Psoas muscle (tissue), 7 donors: ENCODE measurements at regions not wholly inside any gene's neighbourhood (a gene's known extent, or its start where the extent isn't known, plus 50 kb on each side); places are given as distances from the start of the nearest gene placed in this dataset.

Source experiments
- ATAC-seq, 4 donors: fragments of 200-7000 bp; cut with Tn5 transposase; one replicate each; pipeline ENCODE4 v1.9.1; 2020; ENCODE audit warnings: moderate library complexity in 3 of 4, mild to moderate bottlenecking in 2 of 4
- DNase-seq, 2 donors: peaks; one replicate each; pipeline ENCODE4 v3.0.0-alpha.2; 2020
- H3K27ac ChIP-seq: fragments of 200-600 bp; one replicate; pipeline ENCODE4 v1.8.0; 2022
- H3K27me3 ChIP-seq, 3 donors: fragments of 200-600 bp in 1 of 3; one replicate each; pipeline versions ENCODE4 v1.6.1 to v1.8.0; 2013 to 2022; ENCODE audit warnings: low read length in 2 of 3, mild to moderate bottlenecking in 2 of 3, moderate library complexity in 1 of 3; ENCODE audit not compliant: insufficient read depth in 3 of 3
- H3K36me3 ChIP-seq, 2 donors: fragments of 200-600 bp in 1 of 2; one replicate each; pipeline versions ENCODE4 v1.6.1 to v1.8.0; 2013 to 2022; ENCODE audit warnings: low read depth in 1 of 2, mild to moderate bottlenecking in 1 of 2, moderate library complexity in 1 of 2; ENCODE audit not compliant: insufficient read depth in 1 of 2
- H3K4me1 ChIP-seq: fragments of 200-600 bp; one replicate; pipeline ENCODE4 v1.8.0; 2022
- H3K4me3 ChIP-seq: fragments of 200-600 bp; one replicate; pipeline ENCODE4 v1.8.0; 2022; ENCODE audit warnings: mild to moderate bottlenecking
- H3K9me3 ChIP-seq: fragments of 200-600 bp; one replicate; pipeline ENCODE4 v1.8.0; 2022
- WGBS, 3 donors: extraction: QIAGEN DNeasy Blood & Tissue Kit; methylation state at CpG; one replicate each; pipeline versions ENCODE4 v1.1.6 to v1.1.7; 2013; 5-methylcytosine and 5-hydroxymethylcytosine counted together
- intact Hi-C, 2 donors: fragments of 100-400 bp; cut with DNase I; formaldehyde crosslinking; loops; one replicate each; pipeline versions ENCODE4 v1.11.0 to v1.14.2; 2022
- TF ChIP-seq, protein P1 (sequence below): fragments of 200-600 bp; IDR thresholded peaks from one replicate; pipeline ENCODE4 v1.8.0; 2022; ENCODE audit warnings: antibody characterized with exemption
- donor health status: healthy with polysubstance abuse.
- donor health status: DM: no; HTN: no; CAD: no; lungs with moderate emphysema.
- donor health status: Bipolar disorder and iron deficiency.
- donor health status: healthy.
- donor health status: DM: yes; HTN: yes; CAD: no.
- donor health status: DM: no; HTN: no; CAD: no.
- donor health status: DM: yes; HTN: yes; CAD: no.

DNA sequence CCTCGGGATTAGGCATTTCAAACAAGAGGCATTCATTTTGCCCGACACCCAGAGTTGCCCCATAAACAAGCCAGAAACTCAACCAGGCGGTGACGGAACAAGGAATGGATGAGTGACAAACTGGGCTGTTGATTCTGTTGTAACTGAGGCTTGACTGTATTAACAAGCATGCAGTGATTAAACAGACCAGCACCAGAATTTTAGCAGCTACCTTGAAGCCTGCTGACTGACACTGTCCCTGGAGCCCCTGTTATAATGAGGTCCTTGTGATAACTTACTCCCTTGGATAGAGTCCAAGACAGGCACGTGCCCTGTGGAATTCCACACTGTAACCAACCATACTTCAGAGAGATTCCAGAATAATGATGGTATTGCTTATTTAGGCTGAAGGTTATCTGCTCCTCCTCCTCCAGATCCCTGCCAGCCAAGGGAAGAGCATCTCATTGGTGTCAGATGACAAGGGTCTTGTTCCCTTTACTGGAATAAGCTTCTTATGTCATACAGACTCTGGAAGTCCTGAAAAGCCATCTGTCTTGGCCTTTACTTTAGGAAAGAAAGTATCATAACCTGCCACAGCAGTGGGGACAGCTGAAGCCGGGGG is 97.1 kb upstream of the RMDN2 start:
- WGBS, 3 donors, result 23 to 33% (median 31%) methylated on average over 6 of the region's 6 CpGs
- H3K4me1 ChIP-seq, result peaks cover 23% of the 10 kb centered on the region
- intact Hi-C loops, result loop anchor here in 1 of 2 donors (2.0 kb wide), 1 partner anchor 31 kb away; no protein-coding TSS in a partner anchor
- DNase-seq, result no peak
- H3K27me3 ChIP-seq, result no peaks in the 10 kb centered on the region
- no peak overlapping the region for H3K4me3 ChIP-seq
- TF ChIP-seq, protein P1, sequence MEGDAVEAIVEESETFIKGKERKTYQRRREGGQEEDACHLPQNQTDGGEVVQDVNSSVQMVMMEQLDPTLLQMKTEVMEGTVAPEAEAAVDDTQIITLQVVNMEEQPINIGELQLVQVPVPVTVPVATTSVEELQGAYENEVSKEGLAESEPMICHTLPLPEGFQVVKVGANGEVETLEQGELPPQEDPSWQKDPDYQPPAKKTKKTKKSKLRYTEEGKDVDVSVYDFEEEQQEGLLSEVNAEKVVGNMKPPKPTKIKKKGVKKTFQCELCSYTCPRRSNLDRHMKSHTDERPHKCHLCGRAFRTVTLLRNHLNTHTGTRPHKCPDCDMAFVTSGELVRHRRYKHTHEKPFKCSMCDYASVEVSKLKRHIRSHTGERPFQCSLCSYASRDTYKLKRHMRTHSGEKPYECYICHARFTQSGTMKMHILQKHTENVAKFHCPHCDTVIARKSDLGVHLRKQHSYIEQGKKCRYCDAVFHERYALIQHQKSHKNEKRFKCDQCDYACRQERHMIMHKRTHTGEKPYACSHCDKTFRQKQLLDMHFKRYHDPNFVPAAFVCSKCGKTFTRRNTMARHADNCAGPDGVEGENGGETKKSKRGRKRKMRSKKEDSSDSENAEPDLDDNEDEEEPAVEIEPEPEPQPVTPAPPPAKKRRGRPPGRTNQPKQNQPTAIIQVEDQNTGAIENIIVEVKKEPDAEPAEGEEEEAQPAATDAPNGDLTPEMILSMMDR, result no peak
- ATAC-seq, result peak; percentile 83 to 89 (median 84)
- peak overlapping the region; percentile 83 for H3K27ac ChIP-seq
- no peaks in the 10 kb centered on the region for H3K36me3 ChIP-seq
- H3K9me3 ChIP-seq, result no peaks in the 10 kb centered on the region

DNA sequence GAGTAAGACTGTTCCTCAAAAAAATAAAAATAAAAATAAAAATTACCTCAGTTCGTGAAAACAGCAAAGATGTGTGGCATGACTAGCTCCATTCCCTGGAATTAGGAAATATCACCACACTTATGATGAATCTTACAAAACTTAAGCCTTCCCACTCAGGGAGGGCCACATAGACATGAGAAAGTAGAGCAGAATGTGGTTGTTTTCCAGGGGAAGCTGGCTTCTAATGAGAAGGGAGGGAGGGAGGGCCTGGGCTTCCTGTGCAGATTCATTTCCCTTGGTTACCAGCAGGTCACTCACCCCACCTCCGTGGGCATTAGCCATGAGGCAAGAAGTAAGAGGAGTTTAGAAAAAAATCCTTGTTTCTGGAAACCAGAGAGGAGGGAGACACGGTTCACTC is 95.9 kb upstream of the RMDN2 start:
- peaks cover 23% of the 10 kb centered on the region for H3K4me1 ChIP-seq
- TF ChIP-seq, protein P1, result no peak
- ATAC-seq (no peak), DNase-seq (peak in 1 of 2 donors; percentile 21)
- H3K27me3 ChIP-seq, result no peaks in the 10 kb centered on the region
- no peak overlapping the region for H3K4me3 ChIP-seq
- intact Hi-C loops, result no loop called here
- WGBS, 3 donors, result 49 to 56% (median 50%) methylated on average over 3 of the region's 3 CpGs
- no peaks in the 10 kb centered on the region for H3K36me3 ChIP-seq
- H3K9me3 ChIP-seq, result no peaks in the 10 kb centered on the region
- peak overlapping the region; percentile 83 for H3K27ac ChIP-seq

DNA sequence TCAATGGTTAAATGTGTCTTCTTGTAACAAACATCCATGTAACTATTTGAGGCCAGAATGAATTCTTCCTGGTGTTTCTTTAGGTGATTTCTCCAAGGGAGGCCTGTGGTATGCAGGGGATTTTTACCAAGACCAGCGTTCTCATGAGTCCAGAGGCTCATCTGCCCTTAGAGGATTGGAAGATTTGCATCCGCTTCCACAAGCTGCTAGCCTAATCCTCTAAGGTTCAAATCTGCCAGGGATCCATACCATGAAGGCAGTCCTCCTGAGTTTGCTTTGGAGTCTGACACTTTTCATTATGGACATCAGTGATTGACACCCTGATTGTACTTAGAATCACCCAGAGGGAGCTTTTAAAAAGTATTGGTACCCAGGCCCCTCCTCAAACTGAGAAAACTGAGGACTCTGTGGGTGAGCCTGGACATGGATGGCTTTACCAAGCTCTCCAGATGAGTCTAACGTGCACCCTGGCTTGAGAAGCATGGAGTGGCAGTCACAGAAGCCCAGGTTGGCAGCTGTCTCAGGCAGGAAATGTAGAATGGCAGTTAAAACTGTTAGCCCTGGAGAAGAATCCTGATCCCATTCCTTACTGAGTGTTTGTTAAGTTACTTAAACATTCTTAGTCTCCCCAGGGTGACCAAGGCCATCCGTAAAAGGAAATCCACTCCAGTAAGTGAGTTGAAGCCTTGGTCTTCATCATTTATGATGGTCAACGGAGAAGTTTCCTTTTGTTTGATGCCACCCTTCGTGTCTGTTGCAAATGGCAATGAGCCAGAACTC is 95.3 kb upstream of the RMDN2 start:
- DNase-seq (no peak), ATAC-seq (no peak)
- H3K36me3 ChIP-seq, result no peaks in the 10 kb centered on the region
- WGBS, 3 donors, result 37 to 56% (median 41%) methylated on average over 6 of the region's 6 CpGs
- no peaks in the 10 kb centered on the region for H3K9me3 ChIP-seq
- no peak overlapping the region for H3K4me3 ChIP-seq
- TF ChIP-seq, protein P1, result no peak
- intact Hi-C loops, result loop anchor here (5.0 to 10.0 kb wide), 4 partner anchors 158 to 433 kb away; partner anchors contain the start of gene CDC42EP3 (in 1 of the 2)
- H3K27ac ChIP-seq, result peak overlapping the region; percentile 83
- no peaks in the 10 kb centered on the region for H3K27me3 ChIP-seq
- peaks cover 23% of the 10 kb centered on the region for H3K4me1 ChIP-seq

DNA sequence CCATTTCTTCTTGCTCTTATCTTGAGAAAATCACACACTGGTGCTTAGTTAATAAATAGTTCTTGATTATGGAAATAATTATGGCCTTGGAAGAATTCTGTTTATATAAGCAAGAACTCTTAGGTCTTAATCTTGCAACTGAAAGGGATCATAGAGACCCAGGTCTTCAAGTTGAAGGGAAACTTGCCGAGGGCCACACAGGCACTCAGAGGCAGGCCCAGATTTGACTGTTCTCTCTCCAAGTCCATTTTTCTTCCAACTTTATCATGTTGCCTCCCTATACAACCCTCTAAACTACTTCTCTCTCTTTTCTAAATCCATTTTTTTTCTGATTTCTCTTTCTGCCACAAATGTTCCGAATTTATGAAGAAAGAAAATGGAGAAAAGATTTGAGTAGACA is 94.5 kb upstream of the RMDN2 start:
- WGBS, 3 donors, result 94 to 98% (median 96%) methylated on average over 2 of the region's 2 CpGs
- intact Hi-C loops, result loop anchor here (5.0 to 10.0 kb wide), 4 partner anchors 158 to 433 kb away; partner anchors contain the start of gene CDC42EP3 (in 1 of the 2)
- Histone ChIP-seq H3K27ac (no peak overlapping the region), H3K4me1 (peaks cover 23% of the 10 kb centered on the region), H3K9me3 (no peaks in the 10 kb centered on the region), H3K4me3 (no peak overlapping the region), H3K36me3 (no peaks in the 10 kb centered on the region), H3K27me3 (no peaks in the 10 kb centered on the region)
- ATAC-seq (no peak), DNase-seq (no peak)
- TF ChIP-seq, protein P1, result no peak
